GM21390 (cell line): ENCODE measurements at regions not wholly inside any gene's neighbourhood (a gene's known extent, or its start where the extent isn't known, plus 50 kb on each side); places are given as distances from the start of the nearest gene placed in this dataset.

Experiments used
- ATAC-seq: cut with Tn5 transposase; IDR thresholded peaks from one replicate; pipeline ENCODE4 v1.9.1; 2021; ENCODE audit not compliant: unreplicated experiment

GRCh38 chr2:222993920-222994650, 57.9 kb upstream of the KCNE4 start:
- ATAC-seq, result no peak

DNA sequence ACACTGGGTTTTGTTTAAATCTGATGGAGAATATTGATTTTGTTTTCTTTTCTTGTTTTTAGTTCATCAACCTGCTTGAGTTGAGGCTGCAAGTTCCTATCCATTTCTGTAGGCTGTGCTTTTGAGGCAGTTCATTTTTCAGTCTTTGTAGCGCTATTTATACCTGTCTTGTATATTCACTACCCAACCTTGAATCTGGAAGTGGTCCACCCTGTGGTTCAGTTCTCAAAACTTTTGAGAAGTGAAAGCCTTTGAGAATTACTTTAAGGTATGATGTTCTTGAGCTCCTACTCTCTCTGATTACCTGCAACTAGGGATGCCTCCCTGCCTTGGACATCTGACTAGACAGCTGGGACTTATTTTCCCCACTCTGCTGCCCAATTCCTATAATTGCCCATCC, 53.5 kb upstream of the KCNE4 start:
- peak; percentile 63 for ATAC-seq

GRCh38 chr2:223000872-223001796, 50.9 kb upstream of the KCNE4 start:
- no peak for ATAC-seq

DNA sequence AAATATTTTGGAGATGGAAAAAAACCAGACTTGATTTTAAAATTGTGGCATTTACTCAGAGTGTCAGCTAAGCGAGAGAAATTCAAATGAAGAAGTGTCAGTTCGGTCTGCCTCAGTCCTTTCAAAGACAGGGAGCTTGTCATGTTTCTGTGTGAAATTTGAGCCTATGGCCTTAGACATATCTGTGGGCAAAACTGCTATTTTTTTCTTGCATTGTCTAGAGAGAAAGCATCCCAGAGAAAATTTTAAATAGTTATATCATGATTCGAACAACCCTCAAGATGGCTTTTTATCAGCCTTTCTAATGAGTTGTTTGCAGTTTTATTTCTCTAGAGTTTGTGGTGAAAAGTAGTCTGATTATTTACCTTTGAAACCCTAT, 50.2 kb upstream of the KCNE4 start:
- ATAC-seq, result no peak
